HG03354 (cell line): ENCODE measurements at regions not wholly inside any gene's neighbourhood (a gene's known extent, or its start where the extent isn't known, plus 50 kb on each side); places are given as distances from the start of the nearest gene placed in this dataset.
"Not testable (repeated sequence)": the region's sequence is repeated elsewhere in the genome, so short reads cannot be mapped to it uniquely, and the experiment has no call there.

Experiments
- ATAC-seq: cut with Tn5 transposase; IDR thresholded peaks from one replicate; pipeline ENCODE4 v1.9.1; 2021; ENCODE audit warnings: mild to moderate bottlenecking; ENCODE audit not compliant: unreplicated experiment, poor library complexity, severe bottlenecking

- no peak for ATAC-seq
Measured at GRCh38 chr1:10866321-10867093, 70.1 kb upstream of the CASZ1 start.

GRCh38 chr1:10867138-10867721, 70.8 kb upstream of the CASZ1 start:
- no peak for ATAC-seq

DNA sequence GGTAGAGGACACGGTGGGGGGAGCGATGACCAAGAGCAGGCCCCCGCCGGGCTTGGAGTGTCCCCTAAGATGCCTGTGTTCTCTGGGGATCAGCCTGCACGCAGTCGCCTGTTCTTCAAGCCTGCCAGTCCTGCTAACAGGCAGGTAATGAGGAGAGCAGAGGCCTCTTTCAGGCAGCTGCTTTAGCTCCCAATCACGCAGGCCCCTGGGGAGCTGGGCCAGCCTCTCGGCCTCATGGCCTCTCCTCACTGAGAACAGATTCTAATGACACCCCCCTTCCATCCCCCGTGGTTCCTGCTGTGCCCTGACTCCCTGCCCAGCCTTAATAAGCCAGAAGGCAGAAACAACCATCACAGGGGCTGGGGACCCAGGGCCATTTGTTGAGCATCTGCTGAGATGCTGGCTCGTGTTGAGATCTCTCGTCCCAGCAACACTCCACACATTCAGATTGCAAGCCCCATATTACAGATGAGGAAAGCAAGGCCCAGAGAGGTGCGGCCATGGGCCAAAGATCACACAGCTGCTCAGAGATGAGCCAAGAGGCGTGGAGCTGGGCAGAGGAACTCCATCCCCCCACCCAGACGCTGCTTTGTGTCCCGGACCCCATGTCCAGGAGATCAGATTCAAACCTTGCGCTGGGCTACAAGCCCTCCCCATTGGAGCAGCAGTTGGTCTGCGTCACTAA, 71.6 kb upstream of the CASZ1 start:
- ATAC-seq: no peak

DNA sequence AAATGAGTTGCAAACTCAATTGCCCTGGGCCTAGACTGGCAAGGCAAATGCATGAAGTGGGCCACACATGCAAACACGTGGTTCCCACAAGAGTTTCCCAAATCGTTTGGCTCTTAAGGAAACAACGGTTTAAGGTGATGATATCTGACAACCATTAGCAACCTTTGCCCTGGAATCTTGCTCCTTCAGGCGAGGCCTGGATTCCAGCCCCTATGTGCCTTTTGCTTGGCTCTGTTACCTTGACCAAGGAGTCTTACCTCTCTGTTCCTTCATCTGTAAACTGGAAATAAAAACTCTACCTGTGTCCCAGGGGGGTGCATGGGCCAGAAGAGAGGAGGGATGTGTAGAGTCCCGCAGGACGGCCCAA, 72.1 kb upstream of the CASZ1 start:
- ATAC-seq: no peak

GRCh38 chr1:10869933-10870332, 73.5 kb upstream of the CASZ1 start:
- ATAC-seq: no peak

GRCh38 chr1:10870493-10871096, 74.1 kb upstream of the CASZ1 start:
- ATAC-seq: no peak

DNA sequence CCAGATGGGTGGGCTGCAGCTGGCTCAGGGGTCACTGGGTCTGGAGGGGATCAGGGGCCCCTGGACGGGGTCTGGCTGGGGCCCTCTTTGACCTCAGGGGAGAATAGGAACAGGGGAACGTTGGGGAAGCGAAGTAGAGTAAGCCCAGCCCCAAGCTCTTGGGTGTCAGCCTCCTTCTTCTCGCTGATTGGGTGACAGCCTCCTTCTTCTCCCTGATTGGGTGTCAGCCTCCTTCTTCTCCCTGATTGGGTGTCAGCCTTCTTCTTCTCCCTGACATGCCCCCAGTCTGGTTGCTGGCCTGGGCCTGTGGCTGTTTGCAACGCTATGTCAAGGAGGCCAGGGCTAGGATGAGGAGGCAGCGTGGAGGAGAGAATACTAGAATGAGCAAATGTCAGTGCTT, 76.7 kb upstream of the CASZ1 start:
- ATAC-seq: no peak

DNA sequence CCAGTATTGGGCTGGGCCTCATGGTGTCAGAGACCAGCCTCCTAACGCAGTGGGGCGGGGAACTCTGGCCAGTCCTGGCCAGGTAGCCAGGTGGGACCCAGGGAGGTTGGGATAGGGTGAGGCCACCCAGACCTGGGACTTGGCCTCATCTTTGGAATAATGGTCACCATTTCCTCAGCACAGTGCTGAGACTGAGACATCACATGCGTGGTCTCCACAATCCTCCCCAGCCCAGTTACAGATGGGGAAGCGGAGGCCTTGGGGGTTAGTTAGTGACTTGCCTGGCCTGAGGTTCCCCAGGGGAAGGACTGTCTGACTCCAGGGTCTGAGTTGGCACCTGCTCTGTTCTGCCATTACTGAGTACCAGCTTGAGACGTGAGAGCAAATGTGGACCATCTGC, 77.9 kb upstream of the CASZ1 start:
- ATAC-seq: no peak

DNA sequence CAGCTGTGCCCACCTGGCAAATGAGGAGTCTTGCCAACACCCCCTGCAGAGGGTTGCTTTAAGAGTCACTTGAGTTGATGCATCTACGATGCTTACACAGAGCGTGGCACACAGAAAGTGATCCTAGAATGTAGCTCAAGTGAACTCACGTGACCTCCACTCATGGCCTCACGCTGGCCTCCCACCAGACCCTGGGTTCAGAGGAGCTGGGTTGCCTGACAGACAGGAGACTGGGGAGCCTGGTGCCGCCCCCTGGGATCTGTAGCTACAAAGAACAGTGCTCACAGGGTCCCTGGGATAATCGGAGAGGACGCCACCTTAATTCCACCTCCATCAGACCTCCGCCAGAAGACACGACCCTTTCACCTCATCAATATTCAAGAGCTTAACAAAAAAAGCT, 81.4 kb upstream of the CASZ1 start:
- ATAC-seq: no peak

GRCh38 chr1:10878469-10878868, 82.0 kb upstream of the CASZ1 start:
- no peak for ATAC-seq

- ATAC-seq: no peak
Measured at GRCh38 chr1:10880063-10880462, 83.6 kb upstream of the CASZ1 start.

GRCh38 chr1:10881046-10881445, 84.6 kb upstream of the CASZ1 start:
- no peak for ATAC-seq

- ATAC-seq: no peak
Measured at GRCh38 chr1:10882069-10882468, 85.6 kb upstream of the CASZ1 start.

DNA sequence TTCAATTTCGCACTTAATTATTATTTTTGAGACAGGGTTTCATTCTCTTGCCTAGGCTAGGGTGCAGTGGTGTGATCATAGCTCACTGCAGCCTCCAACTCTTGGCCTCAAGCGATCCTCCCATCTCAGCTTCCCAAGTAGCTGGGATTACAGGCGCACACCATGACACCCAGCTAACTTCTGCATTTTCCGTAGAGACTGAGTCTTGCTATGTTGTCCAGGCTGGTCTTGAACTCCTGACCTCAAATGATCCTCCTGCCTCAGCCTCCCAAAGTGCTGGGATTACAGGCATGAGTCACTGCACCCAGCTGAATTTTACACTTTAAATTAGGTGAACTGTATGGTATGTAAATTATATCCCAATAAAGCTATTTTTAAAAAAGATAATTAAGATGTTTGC, 90.6 kb upstream of the CASZ1 start:
- not testable (repeated sequence) for ATAC-seq

- ATAC-seq: no peak
Measured at GRCh38 chr1:10888291-10888690, 91.8 kb upstream of the CASZ1 start.

- ATAC-seq: no peak
Measured at GRCh38 chr1:10888791-10889649, 92.6 kb upstream of the CASZ1 start.

GRCh38 chr1:10889650-10890353, 93.4 kb upstream of the CASZ1 start:
- ATAC-seq: no peak

DNA sequence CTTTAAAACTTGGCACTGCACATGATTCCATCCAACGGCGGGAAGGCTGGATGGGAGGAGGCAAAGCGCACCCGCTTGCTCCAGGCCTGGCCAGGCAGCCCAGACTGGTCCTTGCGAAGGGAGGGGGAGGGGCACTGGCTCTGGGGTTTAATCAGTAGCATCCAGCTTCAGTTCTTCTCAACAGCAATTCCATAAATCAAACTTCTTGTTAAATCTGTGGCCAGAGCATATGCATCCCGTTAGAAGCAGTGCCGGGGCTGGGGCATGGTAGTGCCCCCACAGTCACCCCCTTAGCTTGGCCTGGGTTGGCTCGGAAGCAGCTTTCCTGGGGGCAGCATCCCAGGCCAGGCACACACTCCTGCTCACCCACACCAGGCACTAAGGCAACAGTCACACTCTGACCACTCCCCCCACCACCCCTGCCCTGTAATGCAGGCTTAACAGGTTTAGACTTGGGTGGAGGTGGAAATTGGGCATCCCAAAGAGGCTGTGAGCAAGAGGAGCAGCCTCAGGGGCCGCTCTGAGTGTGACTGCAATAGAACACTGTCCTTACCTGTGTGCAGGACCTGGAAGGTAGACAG, 94.1 kb upstream of the CASZ1 start:
- no peak for ATAC-seq

DNA sequence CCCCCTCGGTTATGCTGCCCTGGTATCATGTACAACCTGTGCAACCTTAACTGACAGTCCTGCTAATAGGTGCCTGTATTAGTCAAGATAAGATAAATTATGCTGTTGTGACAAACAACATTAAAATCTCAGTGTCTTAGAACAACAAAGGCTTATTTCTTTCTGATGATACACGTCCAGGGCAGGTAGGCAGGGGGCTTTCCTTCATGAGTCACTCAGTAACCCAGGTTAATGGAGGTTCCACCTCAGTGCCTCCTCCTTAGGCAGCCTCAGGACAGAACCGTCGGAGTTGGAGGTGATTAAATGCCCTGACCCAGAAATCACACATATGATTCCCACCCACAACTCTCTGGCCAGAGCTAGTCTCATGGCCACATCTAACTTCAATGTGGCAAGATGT, 94.6 kb upstream of the CASZ1 start:
- no peak for ATAC-seq
